ENCODE measurements at regions not wholly inside any gene's neighbourhood (a gene's known extent, or its start where the extent isn't known, plus 50 kb on each side); places are given as distances from the start of the nearest gene placed in this dataset.
"Not testable (repeated sequence)": the region's sequence is repeated elsewhere in the genome, so short reads cannot be mapped to it uniquely, and the experiment has no call there.

GRCh38 chr6:27049863-27050781 is 197.4 kb upstream of the PRSS16 start (continued):
- TF ChIP-seq CHD1 (IDR thresholded peaks at IDR 0.05; ENCODE audit: low read depth, low read length), result no peak

GRCh38 chr6:27052082-27052730 is 195.3 kb upstream of the PRSS16 start:
- ATAC-seq (ENCODE audit: low read depth); BruUV-seq (replicated peaks); in situ Hi-C loops (cut with MboI; ENCODE audit: low sequenced_read_pairs); H3K9me3 ChIP-seq (ENCODE audit: control insufficient read depth, insufficient read depth, low read length); H3K14ac ChIP-seq (replicated peaks; ENCODE audit: low read depth, low read length); H2BK20ac ChIP-seq (ENCODE audit: low read depth, low read length); H3K9me1 ChIP-seq (ENCODE audit: insufficient read depth, low read length); H4K20me1 ChIP-seq (ENCODE audit: insufficient read depth, low read length); CTCF ChIA-PET; H2AK5ac ChIP-seq (ENCODE audit: low read depth, low read length); H2BK5ac ChIP-seq (ENCODE audit: low read depth, low read length, poor library complexity, severe bottlenecking); H4K5ac ChIP-seq (ENCODE audit: low read depth, low read length); H3K36me3 ChIP-seq (ENCODE audit: control insufficient read depth, insufficient read depth, low read length); dilution Hi-C loops (cut with HindIII; ENCODE audit: low sequenced_read_pairs, unreplicated experiment); H3K23ac ChIP-seq (ENCODE audit: low read depth, low read length); H2BK15ac ChIP-seq (ENCODE audit: low read depth, low read length); POLR2A ChIA-PET (ENCODE audit: unreplicated experiment); H3K79me1 ChIP-seq (ENCODE audit: low read depth in 1 of 2, low read length in 2 of 2); H3K4me1 ChIP-seq (ENCODE audit: control insufficient read depth, insufficient read depth, low read length); H3K4ac ChIP-seq (ENCODE audit: low read depth, low read length); H2AFZ ChIP-seq (replicated peaks; ENCODE audit: low read length, poor library complexity); H3K27ac ChIP-seq (ENCODE audit: insufficient read depth, low read length); intact Hi-C loops (cut with micrococcal nuclease); H2BK120ac ChIP-seq (ENCODE audit: low read depth, low read length); DNase-seq; H3K56ac ChIP-seq (ENCODE audit: extremely low read depth, insufficient read depth, low read length); H4K91ac ChIP-seq (ENCODE audit: insufficient read depth, low read depth, low read length); H4K8ac ChIP-seq (ENCODE audit: low read depth in 2 of 2, low read length in 2 of 2); H2AK9ac ChIP-seq (replicated peaks; ENCODE audit: low read depth, low read length, poor library complexity); H3K4me3 ChIP-seq (ENCODE audit: insufficient read depth, low read depth, low read length); H3K18ac ChIP-seq (ENCODE audit: low read depth, low read length); H3K4me2 ChIP-seq (ENCODE audit: low read depth, low read length); H3K27me3 ChIP-seq (ENCODE audit: control insufficient read depth, insufficient read depth, low read length); H3K9ac ChIP-seq (ENCODE audit: low read depth, low read length): not testable (repeated sequence)
- WGBS, 2 experiments (ENCODE audit: extremely low coverage in 2 of 2, insufficient read length in 1 of 2), result no CpG with 5 or more reads among the region's 10 CpGs

Data from IMR-90 (cell line).